Nephron (organoid): ENCODE measurements at regions not wholly inside any gene's neighbourhood (a gene's known extent, or its start where the extent isn't known, plus 50 kb on each side); places are given as distances from the start of the nearest gene placed in this dataset.

Experiments used
- H3K27ac Mint-ChIP-seq, 3 experiments: 2 replicates each; pipeline ENCODE4 v1.8.0; 2020; ENCODE audit warnings: mixed read lengths in 3 of 3, mild to moderate bottlenecking in 2 of 3, moderate library complexity in 1 of 3
- H3K27me3 Mint-ChIP-seq: 2 replicates; pipeline ENCODE4 v1.8.0; 2021; ENCODE audit warnings: low read depth, mild to moderate bottlenecking, moderate library complexity, mixed read lengths
- H3K36me3 Mint-ChIP-seq: 2 replicates; pipeline ENCODE4 v1.8.0; 2020; ENCODE audit warnings: low read depth, mixed read lengths
- H3K4me1 Mint-ChIP-seq: 2 replicates; pipeline ENCODE4 v1.8.0; 2020; ENCODE audit warnings: mixed read lengths
- H3K4me3 Mint-ChIP-seq, 3 experiments: 2 replicates each; pipeline ENCODE4 v1.8.0; 2020; ENCODE audit warnings: mild to moderate bottlenecking in 3 of 3, mixed read lengths in 3 of 3, moderate library complexity in 2 of 3
- H3K9me3 Mint-ChIP-seq: 2 replicates; pipeline ENCODE4 v1.8.0; 2020; ENCODE audit warnings: mixed read lengths
- CTCF ChIP-seq, 3 experiments: fragments of 200-600 bp; sonication (generic); IDR thresholded peaks; one replicate each; pipeline ENCODE4 v1.5.0; 2021; ENCODE audit warnings: antibody characterized with exemption in 3 of 3; ENCODE audit not compliant: unreplicated experiment in 3 of 3

- H3K9me3 Mint-ChIP-seq: peaks cover 17% of the 10 kb centered on the region
- no peak overlapping the region for H3K27ac Mint-ChIP-seq
- H3K36me3 Mint-ChIP-seq: no peaks in the 10 kb centered on the region
- no peaks in the 10 kb centered on the region for H3K4me1 Mint-ChIP-seq
- H3K27me3 Mint-ChIP-seq: no peaks in the 10 kb centered on the region
- H3K4me3 Mint-ChIP-seq: no peak overlapping the region
- no peak for TF ChIP-seq CTCF (IDR thresholded peaks at IDR 0.05; ENCODE audit: unreplicated experiment in 3 of 3)
Measured at GRCh38 chrX:9327086-9327746, 137.6 kb upstream of the TBL1X start.

- no peak for TF ChIP-seq CTCF (IDR thresholded peaks at IDR 0.05; ENCODE audit: unreplicated experiment in 3 of 3)
- Mint-ChIP-seq H3K4me3 (no peak overlapping the region), H3K36me3 (no peaks in the 10 kb centered on the region), H3K27me3 (no peaks in the 10 kb centered on the region), H3K4me1 (no peaks in the 10 kb centered on the region), H3K27ac (no peak overlapping the region), H3K9me3 (peaks cover 17% of the 10 kb centered on the region)
Measured at GRCh38 chrX:9327747-9328145, 137.1 kb upstream of the TBL1X start.

GRCh38 chrX:9329056-9329455, 135.8 kb upstream of the TBL1X start:
- Mint-ChIP-seq H3K27me3 (no peaks in the 10 kb centered on the region), H3K36me3 (no peaks in the 10 kb centered on the region), H3K4me1 (peaks cover 8% of the 10 kb centered on the region), H3K9me3 (peaks cover 17% of the 10 kb centered on the region), H3K27ac (no peak overlapping the region), H3K4me3 (no peak overlapping the region)
- no peak for TF ChIP-seq CTCF (IDR thresholded peaks at IDR 0.05; ENCODE audit: unreplicated experiment in 3 of 3)

GRCh38 chrX:9330249-9330982, 134.4 kb upstream of the TBL1X start:
- Mint-ChIP-seq H3K9me3 (peaks cover 14% of the 10 kb centered on the region), H3K36me3 (no peaks in the 10 kb centered on the region), H3K27me3 (no peaks in the 10 kb centered on the region), H3K4me3 (no peak overlapping the region), H3K27ac (peak overlapping the region in 1 of 3 experiments; percentile 20), H3K4me1 (peaks cover 16% of the 10 kb centered on the region)
- TF ChIP-seq CTCF (IDR thresholded peaks at IDR 0.05; ENCODE audit: unreplicated experiment in 3 of 3): no peak

GRCh38 chrX:9333873-9334560, 130.8 kb upstream of the TBL1X start:
- peaks cover 4% of the 10 kb centered on the region for H3K9me3 Mint-ChIP-seq
- peaks cover 48% of the 10 kb centered on the region for H3K4me1 Mint-ChIP-seq
- peak overlapping the region; percentile 54 to 73 (median 58) for H3K27ac Mint-ChIP-seq
- no peaks in the 10 kb centered on the region for H3K36me3 Mint-ChIP-seq
- no peak for TF ChIP-seq CTCF (IDR thresholded peaks at IDR 0.05; ENCODE audit: unreplicated experiment in 3 of 3)
- no peaks in the 10 kb centered on the region for H3K27me3 Mint-ChIP-seq
- H3K4me3 Mint-ChIP-seq: peak overlapping the region in 2 of 3 experiments; percentile 21 to 42
